AG09309 (cell line): ENCODE measurements at regions not wholly inside any gene's neighbourhood (a gene's known extent, or its start where the extent isn't known, plus 50 kb on each side); places are given as distances from the start of the nearest gene placed in this dataset.
"Not testable (repeated sequence)": the region's sequence is repeated elsewhere in the genome, so short reads cannot be mapped to it uniquely, and the experiment has no call there.

Source experiments
- DNase-seq: peaks from one replicate; pipeline ENCODE4 v3.0.0-alpha.2; 2010; ENCODE audit warnings: low read depth
- H3K4me3 ChIP-seq: 2 replicates; pipeline ENCODE4 v1.5.1; 2011; ENCODE audit warnings: mild to moderate bottlenecking, low read depth, low read length, moderate library complexity; ENCODE audit not compliant: control insufficient read depth
- CTCF ChIP-seq: IDR thresholded peaks from 2 replicates; pipeline ENCODE4 v1.5.1; 2011; ENCODE audit warnings: mild to moderate bottlenecking, low read depth, low read length, inconsistent platforms; ENCODE audit not compliant: insufficient read depth, control insufficient read depth; ENCODE audit errors: missing control alignments

DNA sequence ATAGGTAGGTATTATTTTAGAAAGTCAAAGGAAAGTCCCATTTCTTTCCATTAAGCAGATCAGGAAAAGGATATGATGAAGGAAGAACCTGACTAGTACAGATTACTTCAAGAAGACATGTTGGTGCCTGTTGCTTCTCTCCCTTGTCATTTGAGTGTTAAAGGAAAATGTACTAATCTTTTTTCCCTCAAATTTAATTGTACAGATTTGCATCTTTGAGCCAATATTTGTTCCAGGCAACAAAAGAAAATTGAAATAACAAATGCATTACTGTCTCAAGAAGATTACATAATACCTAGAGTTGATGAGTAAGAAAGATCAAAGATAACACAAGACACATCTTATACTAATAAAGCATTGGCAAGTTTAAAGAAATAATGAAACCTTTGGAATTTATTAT is 566.9 kb upstream of the ZP4 start:
- no peak overlapping the region for H3K4me3 ChIP-seq
- TF ChIP-seq CTCF, result no peak
- no peak for DNase-seq

DNA sequence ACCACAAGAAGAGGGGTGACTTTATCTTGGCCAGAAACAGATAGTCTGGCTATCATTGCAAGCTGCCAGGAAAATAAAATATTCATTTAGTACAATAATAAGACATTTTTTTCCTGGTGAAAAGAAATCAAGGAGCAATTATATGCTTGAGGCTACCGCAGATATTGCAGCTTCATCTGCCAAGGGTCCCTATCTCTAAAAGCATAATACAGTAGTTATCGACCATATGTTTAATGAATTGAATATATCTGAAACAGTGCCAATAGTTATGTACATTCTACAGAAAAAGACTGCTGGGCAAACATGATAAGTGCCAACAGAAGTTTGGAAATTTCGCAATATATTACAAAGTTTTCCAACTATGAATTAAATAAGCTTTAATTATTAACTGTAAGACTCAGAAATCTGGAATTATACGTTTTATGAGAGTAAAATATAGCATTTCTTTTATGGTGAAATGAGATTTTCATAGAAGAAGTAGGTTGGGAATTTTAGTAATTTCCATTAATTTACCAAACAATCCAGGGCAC is 561.1 kb upstream of the ZP4 start:
- TF ChIP-seq CTCF, result no peak
- H3K4me3 ChIP-seq, result no peak overlapping the region
- DNase-seq, result no peak

DNA sequence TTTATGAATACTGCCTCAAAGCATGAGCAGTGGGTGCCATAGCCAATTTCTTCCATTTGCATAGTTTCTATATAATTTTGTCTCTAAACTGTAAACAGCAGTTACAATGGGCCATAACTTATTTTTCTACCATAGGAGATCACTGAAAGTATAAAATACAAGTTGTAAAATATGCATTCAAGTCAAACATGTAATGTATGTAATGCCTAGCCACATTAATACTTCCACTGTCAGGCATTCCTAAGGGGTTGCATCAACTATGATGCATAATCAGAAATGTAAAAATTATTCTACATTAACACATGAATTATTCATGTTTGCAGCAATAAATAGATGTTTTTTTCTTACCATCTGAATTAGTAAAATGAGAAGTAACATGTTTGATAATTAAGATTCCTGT is 560.3 kb upstream of the ZP4 start:
- no peak overlapping the region for H3K4me3 ChIP-seq
- DNase-seq, result no peak
- TF ChIP-seq CTCF, result no peak

DNA sequence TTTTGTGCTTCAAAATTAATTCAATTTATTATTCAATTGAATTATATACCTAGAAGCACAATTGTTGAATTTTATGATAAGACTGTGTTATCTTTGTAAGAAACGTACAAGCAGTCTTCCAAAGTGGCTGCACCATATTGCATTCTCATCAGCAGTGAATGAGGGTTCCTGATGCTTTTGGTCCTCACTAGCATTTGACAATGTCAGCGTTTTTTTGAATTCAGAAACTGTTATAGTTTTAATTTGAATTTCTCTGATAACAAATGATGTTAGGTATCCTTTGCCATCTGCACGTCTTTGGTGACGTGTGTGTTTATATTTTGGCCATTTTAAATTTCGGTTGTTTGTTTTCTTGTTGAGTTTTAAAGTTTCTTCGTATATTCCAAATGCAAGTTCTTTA is 553.0 kb upstream of the ZP4 start:
- no peak for DNase-seq
- no peak for TF ChIP-seq CTCF
- H3K4me3 ChIP-seq, result no peak overlapping the region

DNA sequence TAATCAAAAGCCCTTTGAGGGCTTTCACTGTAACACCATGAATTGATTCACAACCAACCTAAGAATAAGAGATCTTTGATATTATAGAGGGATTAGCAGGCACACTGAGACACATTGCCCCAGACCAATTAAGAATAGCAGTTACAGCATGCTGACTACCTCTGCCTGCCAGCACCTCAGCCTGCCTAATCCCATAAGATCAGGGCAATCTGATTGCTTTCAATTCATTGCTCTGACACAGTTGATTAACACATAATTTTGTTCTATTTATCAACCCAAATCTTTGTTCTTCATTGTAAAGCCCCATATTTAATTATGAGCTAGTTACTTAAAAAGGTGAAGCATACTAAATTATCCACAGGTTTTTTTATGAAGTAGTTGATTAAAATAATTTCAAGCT is 548.8 kb upstream of the ZP4 start:
- H3K4me3 ChIP-seq, result no peak overlapping the region
- no peak for DNase-seq
- TF ChIP-seq CTCF, result no peak

GRCh38 chr1:238438311-238439270 is 547.9 kb upstream of the ZP4 start:
- no peak for TF ChIP-seq CTCF
- H3K4me3 ChIP-seq, result no peak overlapping the region
- DNase-seq, result no peak

- DNase-seq, H3K4me3 ChIP-seq: not testable (repeated sequence)
Observed at GRCh38 chr1:238429703-238430102, 539.0 kb upstream of the ZP4 start.
